ENCODE measurements at regions not wholly inside any gene's neighbourhood (a gene's known extent, or its start where the extent isn't known, plus 50 kb on each side); places are given as distances from the start of the nearest gene placed in this dataset.

DNA sequence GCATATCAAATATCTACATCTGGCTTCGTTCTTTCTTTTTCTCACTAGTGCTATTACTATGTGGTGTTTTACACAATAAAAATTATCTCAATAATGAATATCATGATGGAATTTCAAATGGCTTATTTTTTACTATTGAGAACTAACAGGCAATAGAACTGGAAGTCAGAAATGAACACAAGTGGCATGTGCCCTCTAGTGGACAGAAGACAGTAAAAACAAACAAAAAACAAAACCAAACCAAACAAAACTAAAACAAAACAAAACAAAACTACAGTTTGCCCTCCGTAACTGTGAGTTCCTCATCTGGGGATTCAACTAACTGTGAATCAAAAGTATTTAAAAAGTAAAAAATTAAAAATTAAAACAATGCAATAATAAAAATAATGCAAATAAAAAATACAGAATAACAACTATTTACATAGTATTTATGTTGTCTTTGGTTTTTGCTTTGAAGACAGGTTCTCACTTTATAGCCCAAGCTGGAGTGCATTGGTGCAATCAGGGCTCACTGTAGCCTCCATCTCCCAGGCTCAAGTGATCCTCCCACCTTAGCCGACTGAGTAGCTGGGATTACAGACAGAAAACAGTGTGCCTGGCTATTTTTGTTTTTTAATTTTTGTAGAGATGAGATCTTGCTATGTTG, 195.6 kb upstream of the TACR3 start:
- Histone ChIP-seq H3K9me3 (ENCODE audit: control insufficient read depth in 5 of 5, low read length in 5 of 5) (no peaks in the 10 kb centered on the region), H3K4me1 (ENCODE audit: control insufficient read depth in 5 of 5, insufficient read depth in 5 of 5, low read length in 5 of 5) (no peaks in the 10 kb centered on the region), H3K9ac (ENCODE audit: low read length in 5 of 5) (no peak overlapping the region), H3K4me3 (ENCODE audit: low read depth in 1 of 5, low read length in 5 of 5) (no peak overlapping the region), H3K27ac (ENCODE audit: low read depth, low read length) (no peak overlapping the region), H3K27me3 (ENCODE audit: control insufficient read depth in 5 of 5, insufficient read depth in 4 of 5, low read length in 5 of 5) (no peaks in the 10 kb centered on the region), H3K36me3 (ENCODE audit: control insufficient read depth in 5 of 5, insufficient read depth in 5 of 5, low read length in 5 of 5) (no peaks in the 10 kb centered on the region)

DNA sequence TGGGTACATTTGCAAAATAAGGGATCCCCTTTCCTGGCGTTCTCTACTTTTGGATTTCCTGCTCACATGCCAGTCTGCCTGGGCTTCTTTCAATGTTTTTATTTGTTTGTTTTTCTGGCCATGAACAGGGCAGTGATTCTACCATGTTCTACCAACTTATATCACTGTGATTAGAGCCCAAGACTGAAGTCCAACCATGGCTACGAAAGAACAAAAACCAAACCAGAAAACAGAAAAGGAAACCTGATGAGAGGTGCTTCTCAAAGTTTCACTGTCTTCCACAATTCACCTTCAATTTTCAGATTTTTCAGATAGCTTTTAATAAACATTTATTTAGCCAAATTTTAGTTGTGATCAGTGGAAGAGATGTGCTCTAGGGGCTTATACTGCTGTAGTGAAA, 187.6 kb upstream of the TACR3 start:
- Histone ChIP-seq H3K27me3 (ENCODE audit: control insufficient read depth in 5 of 5, insufficient read depth in 4 of 5, low read length in 5 of 5) (no peaks in the 10 kb centered on the region), H3K36me3 (ENCODE audit: control insufficient read depth in 5 of 5, insufficient read depth in 5 of 5, low read length in 5 of 5) (no peaks in the 10 kb centered on the region), H3K9me3 (ENCODE audit: control insufficient read depth in 5 of 5, low read length in 5 of 5) (no peaks in the 10 kb centered on the region), H3K4me1 (ENCODE audit: control insufficient read depth in 5 of 5, insufficient read depth in 5 of 5, low read length in 5 of 5) (no peaks in the 10 kb centered on the region), H3K4me3 (ENCODE audit: low read depth in 1 of 5, low read length in 5 of 5) (no peak overlapping the region), H3K9ac (ENCODE audit: low read length in 5 of 5) (no peak overlapping the region), H3K27ac (ENCODE audit: low read depth, low read length) (no peak overlapping the region)

DNA sequence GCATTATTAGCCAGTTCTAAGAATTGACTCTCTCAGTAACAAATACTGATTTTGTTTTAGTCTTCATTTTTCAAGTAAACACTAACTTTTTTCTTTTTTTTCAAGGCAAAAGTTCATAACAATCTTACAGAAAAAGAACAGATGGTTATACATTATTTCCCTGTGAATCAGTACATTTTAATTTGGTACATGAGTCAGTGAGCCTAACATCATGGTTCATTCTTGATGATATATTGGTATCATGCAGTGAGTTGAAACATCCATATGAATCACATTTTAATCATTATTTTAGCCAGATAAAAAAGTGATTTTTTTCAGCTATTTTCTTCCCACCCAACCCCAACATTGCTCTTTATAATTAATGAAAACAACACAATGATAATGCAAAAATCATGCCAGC, 184.3 kb upstream of the TACR3 start:
- no peaks in the 10 kb centered on the region for H3K9me3 ChIP-seq (ENCODE audit: control insufficient read depth in 5 of 5, low read length in 5 of 5)
- H3K4me1 ChIP-seq (ENCODE audit: control insufficient read depth in 5 of 5, insufficient read depth in 5 of 5, low read length in 5 of 5), result no peaks in the 10 kb centered on the region
- H3K9ac ChIP-seq (ENCODE audit: low read length in 5 of 5), result no peak overlapping the region
- no peak overlapping the region for H3K27ac ChIP-seq (ENCODE audit: low read depth, low read length)
- no peaks in the 10 kb centered on the region for H3K36me3 ChIP-seq (ENCODE audit: control insufficient read depth in 5 of 5, insufficient read depth in 5 of 5, low read length in 5 of 5)
- no peak overlapping the region for H3K4me3 ChIP-seq (ENCODE audit: low read depth in 1 of 5, low read length in 5 of 5)
- H3K27me3 ChIP-seq (ENCODE audit: control insufficient read depth in 5 of 5, insufficient read depth in 4 of 5, low read length in 5 of 5), result no peaks in the 10 kb centered on the region

DNA sequence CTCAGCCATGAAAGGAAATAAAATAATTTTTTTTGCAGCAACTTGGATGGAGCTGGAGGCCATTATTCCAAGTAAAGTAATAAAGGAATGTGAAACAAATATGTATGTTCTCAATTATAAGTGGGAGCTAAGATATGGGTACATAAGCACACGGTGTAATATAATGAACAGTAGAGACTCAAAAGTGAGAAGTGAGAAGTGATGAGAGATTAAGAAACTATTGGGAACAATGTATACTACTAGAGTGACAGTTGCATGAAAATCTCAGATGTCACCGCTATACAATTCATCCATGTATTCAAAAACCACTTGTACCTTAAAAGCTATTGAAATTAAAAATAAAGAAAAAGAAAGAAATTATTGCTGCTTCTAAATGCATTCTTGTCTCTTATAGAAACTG, 182.9 kb upstream of the TACR3 start:
- no peak overlapping the region for H3K4me3 ChIP-seq (ENCODE audit: low read depth in 1 of 5, low read length in 5 of 5)
- no peaks in the 10 kb centered on the region for H3K4me1 ChIP-seq (ENCODE audit: control insufficient read depth in 5 of 5, insufficient read depth in 5 of 5, low read length in 5 of 5)
- no peaks in the 10 kb centered on the region for H3K9me3 ChIP-seq (ENCODE audit: control insufficient read depth in 5 of 5, low read length in 5 of 5)
- no peaks in the 10 kb centered on the region for H3K27me3 ChIP-seq (ENCODE audit: control insufficient read depth in 5 of 5, insufficient read depth in 4 of 5, low read length in 5 of 5)
- no peak overlapping the region for H3K9ac ChIP-seq (ENCODE audit: low read length in 5 of 5)
- no peak overlapping the region for H3K27ac ChIP-seq (ENCODE audit: low read depth, low read length)
- H3K36me3 ChIP-seq (ENCODE audit: control insufficient read depth in 5 of 5, insufficient read depth in 5 of 5, low read length in 5 of 5), result no peaks in the 10 kb centered on the region

DNA sequence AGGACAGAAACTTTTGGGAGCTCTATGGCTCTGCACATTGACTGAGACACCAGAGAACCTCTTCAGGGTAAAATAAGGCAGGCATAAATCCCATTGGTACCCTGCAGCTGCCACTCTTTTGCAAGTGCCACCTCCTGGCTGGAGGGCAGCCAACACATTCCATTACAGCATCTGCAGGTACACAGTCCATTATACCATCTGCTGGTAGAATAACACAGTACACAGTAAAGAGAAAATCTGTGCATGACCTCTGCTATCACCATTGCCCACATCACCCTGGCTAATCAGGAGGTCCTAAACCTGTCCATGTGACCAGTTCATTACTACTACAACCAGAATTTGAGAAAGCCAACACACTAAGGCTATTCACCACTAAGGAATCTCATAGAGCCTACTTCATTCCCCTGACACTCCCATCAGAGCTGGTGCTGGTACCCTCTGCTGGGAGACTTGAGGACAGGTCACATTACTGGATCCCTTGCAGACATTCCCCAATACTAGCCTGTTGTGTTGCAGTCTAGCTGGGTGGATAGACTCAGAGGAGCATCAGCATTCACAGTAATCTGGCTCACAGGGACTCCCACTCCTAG, 176.2 kb upstream of the TACR3 start:
- Histone ChIP-seq H3K4me1 (ENCODE audit: control insufficient read depth in 5 of 5, insufficient read depth in 5 of 5, low read length in 5 of 5) (no peaks in the 10 kb centered on the region), H3K27ac (ENCODE audit: low read depth, low read length) (no peak overlapping the region), H3K9ac (ENCODE audit: low read length in 5 of 5) (no peak overlapping the region), H3K27me3 (ENCODE audit: control insufficient read depth in 5 of 5, insufficient read depth in 4 of 5, low read length in 5 of 5) (no peaks in the 10 kb centered on the region), H3K4me3 (ENCODE audit: low read depth in 1 of 5, low read length in 5 of 5) (no peak overlapping the region), H3K36me3 (ENCODE audit: control insufficient read depth in 5 of 5, insufficient read depth in 5 of 5, low read length in 5 of 5) (no peaks in the 10 kb centered on the region), H3K9me3 (ENCODE audit: control insufficient read depth in 5 of 5, low read length in 5 of 5) (peaks cover 0 to 11% (median 0%) of the 10 kb centered on the region in 5 donors)

DNA sequence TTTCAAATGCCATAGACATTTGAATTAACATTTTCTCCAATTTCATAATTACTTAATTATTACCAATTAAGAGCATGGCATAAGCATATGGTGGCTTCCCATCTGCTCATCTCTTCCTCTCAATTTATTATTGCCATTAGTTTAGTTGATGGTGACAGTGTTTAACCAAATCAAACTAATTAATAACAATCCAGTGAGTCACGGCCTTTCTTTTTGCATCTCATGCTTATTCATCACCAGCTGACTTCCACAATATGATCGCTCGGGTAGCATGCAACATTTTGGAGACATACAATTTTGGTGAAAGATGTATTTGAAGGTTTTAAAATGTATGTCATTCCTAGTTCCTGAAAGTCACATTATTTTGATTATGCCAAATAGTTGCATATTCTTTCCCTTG, 172.8 kb upstream of the TACR3 start:
- Histone ChIP-seq H3K4me1 (ENCODE audit: control insufficient read depth in 5 of 5, insufficient read depth in 5 of 5, low read length in 5 of 5) (no peaks in the 10 kb centered on the region), H3K9me3 (ENCODE audit: control insufficient read depth in 5 of 5, low read length in 5 of 5) (peaks cover 0 to 11% (median 0%) of the 10 kb centered on the region in 5 donors), H3K36me3 (ENCODE audit: control insufficient read depth in 5 of 5, insufficient read depth in 5 of 5, low read length in 5 of 5) (no peaks in the 10 kb centered on the region), H3K4me3 (ENCODE audit: low read depth in 1 of 5, low read length in 5 of 5) (no peak overlapping the region), H3K27me3 (ENCODE audit: control insufficient read depth in 5 of 5, insufficient read depth in 4 of 5, low read length in 5 of 5) (no peaks in the 10 kb centered on the region), H3K9ac (ENCODE audit: low read length in 5 of 5) (no peak overlapping the region), H3K27ac (ENCODE audit: low read depth, low read length) (no peak overlapping the region)

DNA sequence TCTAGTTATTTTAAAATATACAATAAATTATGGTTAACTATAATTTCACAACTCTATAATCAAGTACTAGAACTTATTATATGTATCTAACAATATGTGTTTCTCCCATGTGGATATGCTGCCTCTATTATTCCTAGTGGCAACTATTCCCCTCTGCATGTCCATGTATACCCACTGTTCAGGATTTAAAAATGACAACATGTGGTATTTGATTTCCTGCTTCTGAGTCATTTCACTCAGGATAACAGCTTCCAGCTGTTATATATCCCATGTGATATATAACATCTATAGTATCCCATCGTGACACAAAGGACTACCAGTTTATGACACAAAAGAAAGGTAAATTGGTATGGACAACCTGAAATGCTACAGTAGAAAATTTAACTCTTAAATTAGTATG, 167.4 kb upstream of the TACR3 start:
- Histone ChIP-seq H3K27me3 (ENCODE audit: control insufficient read depth in 5 of 5, insufficient read depth in 4 of 5, low read length in 5 of 5) (no peaks in the 10 kb centered on the region), H3K4me1 (ENCODE audit: control insufficient read depth in 5 of 5, insufficient read depth in 5 of 5, low read length in 5 of 5) (no peaks in the 10 kb centered on the region), H3K9ac (ENCODE audit: low read length in 5 of 5) (no peak overlapping the region)

DNA sequence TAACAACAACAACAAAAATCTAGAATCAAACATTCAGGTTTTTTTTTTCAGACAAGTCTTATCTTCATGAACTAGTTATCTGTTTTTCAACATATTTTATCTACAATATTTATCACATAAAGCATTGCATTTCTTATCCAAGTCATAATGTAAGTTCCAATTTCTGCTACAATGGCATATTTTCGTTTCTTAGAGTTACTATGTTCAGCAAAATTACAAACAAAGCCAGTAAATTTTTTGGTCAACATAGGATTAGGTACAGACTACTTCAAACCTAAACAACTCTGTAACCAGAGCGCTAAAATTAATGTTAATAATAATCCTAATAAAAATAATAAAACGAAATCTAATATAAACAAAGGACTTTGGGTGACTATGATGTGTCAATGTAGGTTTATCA, 165.4 kb upstream of the TACR3 start:
- H3K27ac ChIP-seq (ENCODE audit: low read depth, low read length), result no peak overlapping the region
- H3K4me1 ChIP-seq (ENCODE audit: control insufficient read depth in 5 of 5, insufficient read depth in 5 of 5, low read length in 5 of 5), result no peaks in the 10 kb centered on the region
- H3K9ac ChIP-seq (ENCODE audit: low read length in 5 of 5), result no peak overlapping the region
- H3K4me3 ChIP-seq (ENCODE audit: low read depth in 1 of 5, low read length in 5 of 5), result no peak overlapping the region
- H3K9me3 ChIP-seq (ENCODE audit: control insufficient read depth in 5 of 5, low read length in 5 of 5), result no peaks in the 10 kb centered on the region
- H3K27me3 ChIP-seq (ENCODE audit: control insufficient read depth in 5 of 5, insufficient read depth in 4 of 5, low read length in 5 of 5), result no peaks in the 10 kb centered on the region
- H3K36me3 ChIP-seq (ENCODE audit: control insufficient read depth in 5 of 5, insufficient read depth in 5 of 5, low read length in 5 of 5), result no peaks in the 10 kb centered on the region

More for the DNA sequence above, 167.4 kb upstream of the TACR3 start:
- H3K36me3 ChIP-seq (ENCODE audit: control insufficient read depth in 5 of 5, insufficient read depth in 5 of 5, low read length in 5 of 5), result no peaks in the 10 kb centered on the region
- H3K9me3 ChIP-seq (ENCODE audit: control insufficient read depth in 5 of 5, low read length in 5 of 5), result no peaks in the 10 kb centered on the region
- no peak overlapping the region for H3K4me3 ChIP-seq (ENCODE audit: low read depth in 1 of 5, low read length in 5 of 5)
- no peak overlapping the region for H3K27ac ChIP-seq (ENCODE audit: low read depth, low read length)

DNA sequence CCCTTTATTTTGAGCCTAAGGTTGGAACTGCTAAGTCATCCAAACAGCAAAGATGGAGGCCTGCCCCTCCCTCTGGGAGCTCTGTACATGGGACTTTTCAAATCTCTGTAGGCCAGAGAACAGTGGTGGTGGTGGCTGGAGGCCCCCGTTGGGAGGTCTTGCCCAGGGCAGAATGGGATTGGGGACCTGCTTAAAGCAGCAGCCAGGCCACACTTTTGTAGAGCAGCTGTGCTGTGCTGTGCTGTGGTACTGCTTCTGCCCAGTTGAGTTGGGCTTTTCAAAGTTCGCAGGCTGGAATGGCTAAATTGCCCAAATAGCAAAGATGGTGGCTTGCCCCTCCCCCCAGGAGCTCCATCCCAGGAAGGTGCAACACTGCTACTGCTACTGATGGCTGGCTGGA, 147.5 kb upstream of the TACR3 start:
- no peak overlapping the region for H3K9ac ChIP-seq (ENCODE audit: low read length in 5 of 5)
- no peaks in the 10 kb centered on the region for H3K4me1 ChIP-seq (ENCODE audit: control insufficient read depth in 5 of 5, insufficient read depth in 5 of 5, low read length in 5 of 5)
- H3K9me3 ChIP-seq (ENCODE audit: control insufficient read depth in 5 of 5, low read length in 5 of 5), result peaks cover 0 to 4% (median 0%) of the 10 kb centered on the region in 5 donors
- H3K4me3 ChIP-seq (ENCODE audit: low read depth in 1 of 5, low read length in 5 of 5), result no peak overlapping the region
- no peaks in the 10 kb centered on the region for H3K36me3 ChIP-seq (ENCODE audit: control insufficient read depth in 5 of 5, insufficient read depth in 5 of 5, low read length in 5 of 5)
- H3K27ac ChIP-seq (ENCODE audit: low read depth, low read length), result no peak overlapping the region
- H3K27me3 ChIP-seq (ENCODE audit: control insufficient read depth in 5 of 5, insufficient read depth in 4 of 5, low read length in 5 of 5), result peaks cover 0 to 3% (median 0%) of the 10 kb centered on the region in 5 donors

DNA sequence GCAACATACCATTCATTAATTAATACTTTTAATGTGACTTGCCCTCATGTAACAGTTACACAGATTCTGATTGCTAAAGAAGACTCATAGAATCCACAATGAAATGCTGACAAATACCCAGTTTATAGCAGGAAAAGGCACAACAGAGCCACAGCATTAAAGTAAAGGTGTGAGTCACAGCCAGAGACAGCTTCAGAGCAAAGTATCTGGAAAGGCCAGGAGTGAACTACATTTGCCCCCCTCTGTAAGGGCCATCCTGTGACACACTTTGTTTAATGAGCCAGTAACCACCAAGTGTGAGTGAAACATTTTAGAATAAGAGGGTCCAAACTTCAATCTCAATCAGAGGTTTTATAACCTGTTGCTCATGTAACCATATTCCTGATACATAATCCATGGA, 133.8 kb upstream of the TACR3 start:
- Histone ChIP-seq H3K27ac (ENCODE audit: low read depth, low read length) (no peak overlapping the region), H3K36me3 (ENCODE audit: control insufficient read depth in 5 of 5, insufficient read depth in 5 of 5, low read length in 5 of 5) (no peaks in the 10 kb centered on the region), H3K4me3 (ENCODE audit: low read depth in 1 of 5, low read length in 5 of 5) (no peak overlapping the region), H3K27me3 (ENCODE audit: control insufficient read depth in 5 of 5, insufficient read depth in 4 of 5, low read length in 5 of 5) (no peaks in the 10 kb centered on the region), H3K4me1 (ENCODE audit: control insufficient read depth in 5 of 5, insufficient read depth in 5 of 5, low read length in 5 of 5) (no peaks in the 10 kb centered on the region), H3K9me3 (ENCODE audit: control insufficient read depth in 5 of 5, low read length in 5 of 5) (peaks cover 0 to 5% (median 0%) of the 10 kb centered on the region in 5 donors), H3K9ac (ENCODE audit: low read length in 5 of 5) (no peak overlapping the region)

Data from subcutaneous abdominal adipose tissue (tissue), 5 donors.